K562 (cell line): ENCODE measurements at regions not wholly inside any gene's neighbourhood (a gene's known extent, or its start where the extent isn't known, plus 50 kb on each side); places are given as distances from the start of the nearest gene placed in this dataset.

Source experiments
- CBX8 ChIP-seq: fragments of 200-600 bp; sonication (generic); IDR thresholded peaks from 2 replicates; pipeline ENCODE4 v1.6.1; 2012; ENCODE audit warnings: borderline replicate concordance, mixed run types, low read depth, mild to moderate bottlenecking, moderate library complexity, mixed read lengths, low read length, control low read depth, inconsistent platforms; ENCODE audit not compliant: poor library complexity, severe bottlenecking; ENCODE audit errors: extremely low read depth
- CEBPB ChIP-seq: fragments of 450-650 bp; IDR thresholded peaks from 2 replicates; pipeline ENCODE4 v1.6.1; 2016; ENCODE audit warnings: missing genetic modification characterization, missing compliant biosample characterization
- CTCF ChIP-seq, 3 experiments: IDR thresholded peaks in 2 of 3; conservative IDR thresholded peaks in 1 of 3; 2 replicates each; pipeline ENCODE4 v1.5.1; 2011 to 2012; ENCODE audit warnings: low read length in 3 of 3, mild to moderate bottlenecking in 3 of 3, control low read depth in 2 of 3, improper control_type of control experiment in 1 of 3, inconsistent platforms in 1 of 3, low read depth in 1 of 3, mixed read lengths in 1 of 3, moderate library complexity in 1 of 3; ENCODE audit not compliant: insufficient read depth in 2 of 3
- EP300 ChIP-seq: IDR thresholded peaks from 2 replicates; pipeline ENCODE4 v1.6.1; 2012; ENCODE audit warnings: low read length, improper control_type of control experiment
- EZH2 ChIP-seq: IDR thresholded peaks from 2 replicates; pipeline ENCODE4 v1.6.1; 2012; ENCODE audit warnings: low read depth, mild to moderate bottlenecking, inconsistent platforms, low read length, borderline replicate concordance
- MAZ ChIP-seq, 2 experiments: fragments of 450-650 bp in 1 of 2; sonication (generic) in 1 of 2; formaldehyde crosslinking; IDR thresholded peaks in 1 of 2; conservative IDR thresholded peaks in 1 of 2; 2 replicates each; pipeline versions ENCODE4 v1.4.0 to v1.5.0; 2020; ENCODE audit warnings: mild to moderate bottlenecking in 1 of 2, missing genetic modification reagents in 1 of 2
- MBD1 ChIP-seq: fragments of 250-450 bp; sonication (Bioruptor Pico); IDR thresholded peaks from 2 replicates; pipeline ENCODE4 v1.8.0; 2022; ENCODE audit warnings: inconsistent platforms
- POLR2A ChIP-seq: fragments of 450-650 bp; conservative IDR thresholded peaks from 2 replicates; pipeline ENCODE4 v1.6.1; 2016
- SMARCA5 ChIP-seq: fragments of 450-650 bp; IDR thresholded peaks from 2 replicates; pipeline ENCODE4 v1.6.1; 2016
- SP2 ChIP-seq: IDR thresholded peaks from 2 replicates; pipeline ENCODE4 v1.6.1; 2011; ENCODE audit warnings: mild to moderate bottlenecking, low read depth, low read length, moderate library complexity; ENCODE audit not compliant: poor library complexity, severe bottlenecking; ENCODE audit errors: extremely low read depth
- TBP ChIP-seq: optimal IDR thresholded peaks from 2 replicates; pipeline ENCODE3; 2011; ENCODE audit warnings: low read depth, low read length, improper control_type of control experiment
- TEAD1 ChIP-seq, 2 experiments: fragments of 450-650 bp in 1 of 2; sonication (generic) in 1 of 2; formaldehyde crosslinking; IDR thresholded peaks; 2 replicates each; pipeline versions ENCODE4 v1.4.0 to v1.8.0; 2020 to 2022; ENCODE audit warnings: mild to moderate bottlenecking in 2 of 2, missing genetic modification reagents in 1 of 2
- ZHX1 ChIP-seq: fragments of 150-350 bp; conservative IDR thresholded peaks from 2 replicates; pipeline ENCODE4 v1.6.1; 2014; ENCODE audit warnings: low read length
- ZNF407 ChIP-seq: fragments of 450-650 bp; IDR thresholded peaks from 2 replicates; pipeline ENCODE4 v1.6.1; 2016; ENCODE audit warnings: low read depth

- TF ChIP-seq CBX8 (no peak), EZH2 (no peak), ZHX1 (no peak), TEAD1 (CRISPR knock-in tag; IDR thresholded peaks at IDR 0.05) (no peak), POLR2A (no peak), ZNF407 (no peak), CEBPB (no peak), MBD1 (no peak), EP300 (no peak), CTCF (IDR thresholded peaks at IDR 0.05 in 2 of 3, conservative IDR thresholded peaks at IDR 0.05 in 1 of 3; ENCODE audit: insufficient read depth in 2 of 3, low read depth in 1 of 3, low read length in 3 of 3) (no peak), SP2 (no peak), SMARCA5 (no peak), MAZ (CRISPR knock-in tag; conservative IDR thresholded peaks at IDR 0.05 in 1 of 2, IDR thresholded peaks at IDR 0.05 in 1 of 2) (no peak), TBP (no peak)
These were observed 280.7 kb upstream of the PLET1 start for GRCh38 chr11:112541140-112542046.
